Neural progenitor cell (in vitro differentiated cells): ENCODE measurements at regions not wholly inside any gene's neighbourhood (a gene's known extent, or its start where the extent isn't known, plus 50 kb on each side); places are given as distances from the start of the nearest gene placed in this dataset.

Source experiments
- EZH2 ChIP-seq: fragments of 200-600 bp; sonication (generic); IDR thresholded peaks from 2 replicates; pipeline ENCODE4 v1.6.1; 2017; ENCODE audit warnings: antibody characterized with exemption, mild to moderate bottlenecking, moderate library complexity
- EZH2phosphoT487 ChIP-seq: fragments of 200-600 bp; sonication (generic); IDR thresholded peaks from 2 replicates; pipeline ENCODE4 v1.6.1; 2017; ENCODE audit warnings: antibody characterized with exemption
- TF ChIP-seq, protein P1 (sequence below): fragments of 200-600 bp; sonication (generic); IDR thresholded peaks from 2 replicates; pipeline ENCODE4 v1.5.1; 2017; ENCODE audit warnings: antibody characterized with exemption, mild to moderate bottlenecking

GRCh38 chr7:25901658-25902057 lies 250.3 kb upstream of the NFE2L3 start:
- TF ChIP-seq, protein P1, sequence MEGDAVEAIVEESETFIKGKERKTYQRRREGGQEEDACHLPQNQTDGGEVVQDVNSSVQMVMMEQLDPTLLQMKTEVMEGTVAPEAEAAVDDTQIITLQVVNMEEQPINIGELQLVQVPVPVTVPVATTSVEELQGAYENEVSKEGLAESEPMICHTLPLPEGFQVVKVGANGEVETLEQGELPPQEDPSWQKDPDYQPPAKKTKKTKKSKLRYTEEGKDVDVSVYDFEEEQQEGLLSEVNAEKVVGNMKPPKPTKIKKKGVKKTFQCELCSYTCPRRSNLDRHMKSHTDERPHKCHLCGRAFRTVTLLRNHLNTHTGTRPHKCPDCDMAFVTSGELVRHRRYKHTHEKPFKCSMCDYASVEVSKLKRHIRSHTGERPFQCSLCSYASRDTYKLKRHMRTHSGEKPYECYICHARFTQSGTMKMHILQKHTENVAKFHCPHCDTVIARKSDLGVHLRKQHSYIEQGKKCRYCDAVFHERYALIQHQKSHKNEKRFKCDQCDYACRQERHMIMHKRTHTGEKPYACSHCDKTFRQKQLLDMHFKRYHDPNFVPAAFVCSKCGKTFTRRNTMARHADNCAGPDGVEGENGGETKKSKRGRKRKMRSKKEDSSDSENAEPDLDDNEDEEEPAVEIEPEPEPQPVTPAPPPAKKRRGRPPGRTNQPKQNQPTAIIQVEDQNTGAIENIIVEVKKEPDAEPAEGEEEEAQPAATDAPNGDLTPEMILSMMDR = no peak
- no peak for TF ChIP-seq EZH2
- no peak for TF ChIP-seq EZH2phosphoT487
